GM18517 (cell line): ENCODE measurements at regions not wholly inside any gene's neighbourhood (a gene's known extent, or its start where the extent isn't known, plus 50 kb on each side); places are given as distances from the start of the nearest gene placed in this dataset.

Experiments used
- ATAC-seq: cut with Tn5 transposase; IDR thresholded peaks from one replicate; pipeline ENCODE4 v1.9.1; 2021; ENCODE audit warnings: mild to moderate bottlenecking, moderate library complexity; ENCODE audit not compliant: unreplicated experiment

- ATAC-seq = no peak
Measured at GRCh38 chr4:24637173-24637572, 52.8 kb upstream of the DHX15 start.

- ATAC-seq = no peak
Measured at GRCh38 chr4:24638396-24638875, 54.1 kb upstream of the DHX15 start.

DNA sequence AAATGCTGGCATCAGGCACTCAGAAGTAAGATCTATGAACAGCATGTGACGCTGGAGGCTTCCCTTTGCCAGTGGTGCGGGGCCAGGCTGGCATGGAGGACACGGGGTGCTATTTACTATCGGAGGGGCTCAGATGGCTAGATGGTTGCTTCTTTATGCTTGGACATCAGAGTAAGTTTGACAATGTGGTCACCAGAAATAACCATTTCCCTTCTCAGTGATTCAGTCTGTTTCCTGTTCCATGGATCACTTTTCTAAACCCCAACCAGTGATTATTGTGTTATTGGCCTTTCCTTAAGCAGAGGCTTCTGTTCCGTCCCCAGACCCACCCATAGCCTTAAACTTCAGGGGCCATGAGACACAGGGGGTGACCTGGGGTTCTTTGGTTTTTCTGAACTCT, 55.4 kb upstream of the DHX15 start:
- ATAC-seq = no peak

- no peak for ATAC-seq
Measured at GRCh38 chr4:24640366-24640765, 56.0 kb upstream of the DHX15 start.

GRCh38 chr4:24642981-24643547, 58.7 kb upstream of the DHX15 start:
- peak; percentile 60 for ATAC-seq

DNA sequence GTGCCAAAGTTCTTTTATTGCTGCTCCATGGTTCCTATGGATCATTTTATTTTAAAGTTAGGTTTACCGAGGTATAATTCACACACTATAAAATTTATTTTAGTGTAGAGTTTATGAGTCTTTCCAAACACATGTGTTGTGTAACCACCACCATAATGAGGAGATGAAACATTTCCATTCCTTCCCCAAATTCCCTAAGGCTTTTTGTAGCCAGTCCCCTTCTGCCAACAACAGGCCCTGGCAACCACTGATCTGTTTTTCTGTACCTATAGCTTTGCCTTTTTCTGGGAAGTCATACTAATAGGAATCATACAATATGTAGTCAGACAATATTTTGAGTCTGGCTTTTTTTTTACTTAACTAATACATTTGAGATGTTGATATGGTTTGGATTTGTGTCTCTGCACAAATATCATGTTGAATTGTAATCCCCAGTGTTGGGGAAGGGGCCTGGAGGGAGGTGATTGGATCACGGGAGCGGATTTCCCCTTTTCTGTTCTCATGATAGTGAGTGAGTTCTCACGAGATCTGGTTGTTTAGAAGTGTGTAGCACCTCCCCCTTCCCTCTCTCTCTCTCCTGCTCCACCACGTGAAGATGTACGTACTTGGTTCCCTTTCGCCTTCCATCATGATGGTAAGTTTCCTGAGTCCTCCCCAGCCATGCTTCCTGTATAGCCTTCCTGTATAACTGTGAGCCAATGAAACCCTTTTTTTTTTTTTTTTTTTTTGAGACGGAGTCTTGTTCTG, 59.6 kb upstream of the DHX15 start:
- no peak for ATAC-seq

DNA sequence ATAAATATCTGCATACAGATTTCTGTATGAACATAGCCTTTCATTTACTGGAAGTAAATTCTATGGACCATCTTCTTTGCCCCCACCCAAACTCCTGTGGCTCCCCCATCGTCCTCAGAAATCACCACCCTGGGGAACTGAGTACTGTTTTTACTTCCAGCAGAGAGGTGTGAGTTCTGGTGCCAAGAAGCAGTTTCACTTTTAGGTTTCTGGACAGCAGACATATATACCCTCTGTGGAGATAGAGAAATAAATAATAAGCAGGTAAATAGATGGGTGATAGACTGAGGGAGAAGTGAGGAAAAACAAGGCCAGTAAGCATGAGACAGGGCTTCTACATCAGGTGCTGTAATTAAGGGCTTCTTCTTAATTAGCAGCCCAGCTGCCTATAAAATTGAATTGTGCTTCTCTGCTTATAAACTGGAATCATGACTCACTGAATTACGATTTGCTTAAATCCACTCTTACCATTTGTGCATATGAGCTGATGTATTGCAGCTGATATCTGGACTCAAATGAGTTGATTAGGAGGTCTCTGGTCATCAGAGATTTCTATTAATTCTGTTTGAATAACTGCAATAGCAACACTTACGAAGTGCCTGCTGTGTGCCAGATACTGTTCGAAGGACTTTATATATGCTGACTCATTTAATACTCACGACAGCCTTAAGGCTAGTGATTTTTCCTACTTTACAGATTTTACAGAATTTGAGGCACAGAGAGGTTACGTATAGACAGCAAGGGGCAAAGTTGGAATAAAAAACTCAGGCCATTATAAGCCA, 60.8 kb upstream of the DHX15 start:
- ATAC-seq = no peak

DNA sequence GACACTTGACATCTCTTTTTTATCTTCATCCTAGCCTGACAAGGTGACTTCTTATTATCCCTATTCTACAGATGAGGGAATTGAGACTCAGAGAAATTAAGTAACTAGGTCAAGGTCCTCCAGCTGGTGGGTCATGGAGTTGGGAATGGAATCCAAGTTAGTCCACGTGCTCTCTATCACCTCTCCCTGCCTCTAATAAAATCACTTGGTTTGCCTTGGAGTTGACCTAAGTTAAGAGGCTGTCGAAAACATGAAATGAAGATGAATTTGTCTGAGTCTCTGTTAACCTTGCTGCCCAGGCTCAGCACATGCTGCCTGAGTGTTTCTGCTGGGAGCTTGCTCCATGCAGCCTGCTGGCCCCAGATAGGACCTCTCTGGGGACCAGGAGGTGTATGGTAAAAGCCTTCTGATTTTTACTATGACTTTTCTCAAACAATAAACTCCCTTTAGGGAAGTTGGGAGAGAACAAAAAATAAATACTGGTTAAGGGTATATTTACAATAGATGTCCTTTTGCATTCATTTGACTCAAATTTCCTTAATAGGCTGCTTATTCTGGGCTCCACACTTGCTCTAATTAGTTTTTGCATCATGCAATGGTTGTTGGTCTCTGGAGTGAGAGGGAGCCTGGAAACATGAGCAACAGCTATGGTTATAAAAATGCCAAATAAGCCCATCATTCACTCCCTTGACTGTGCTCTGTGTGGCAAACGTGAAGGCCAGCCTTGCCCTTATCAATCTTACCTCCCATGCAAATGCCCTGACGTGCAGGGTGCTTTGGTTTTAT, 61.6 kb upstream of the DHX15 start:
- ATAC-seq = no peak

DNA sequence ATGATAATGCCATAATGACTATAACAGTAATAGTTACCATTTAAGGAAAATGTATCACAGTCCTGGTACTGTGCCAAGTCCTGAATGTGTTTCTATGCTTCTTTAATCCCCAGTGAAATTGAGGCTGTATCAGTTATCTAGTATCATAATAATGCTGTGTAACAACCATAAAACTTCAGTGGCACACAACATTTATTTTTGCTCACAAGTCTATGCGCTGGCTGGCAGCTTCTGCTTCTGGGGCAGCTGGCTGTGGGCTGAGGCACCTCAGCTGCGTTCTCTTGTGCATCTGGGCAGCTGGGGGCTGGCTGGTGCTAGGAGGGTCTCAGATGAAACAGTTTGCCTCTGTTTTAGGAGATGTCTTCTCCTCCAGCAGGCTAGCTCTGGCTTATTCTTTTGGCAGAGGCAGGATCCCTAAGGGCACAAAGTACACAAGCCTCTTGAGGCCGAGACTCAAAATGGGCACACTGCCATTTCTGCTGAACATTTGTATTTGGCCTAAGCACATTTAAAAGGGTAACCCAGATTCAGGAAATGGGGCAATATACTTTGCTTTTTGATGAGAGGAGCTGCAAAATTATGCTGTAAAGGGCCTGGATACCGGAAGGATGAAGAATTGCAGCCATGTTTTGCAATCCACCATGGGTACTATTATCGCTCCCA, 62.6 kb upstream of the DHX15 start:
- ATAC-seq = no peak

DNA sequence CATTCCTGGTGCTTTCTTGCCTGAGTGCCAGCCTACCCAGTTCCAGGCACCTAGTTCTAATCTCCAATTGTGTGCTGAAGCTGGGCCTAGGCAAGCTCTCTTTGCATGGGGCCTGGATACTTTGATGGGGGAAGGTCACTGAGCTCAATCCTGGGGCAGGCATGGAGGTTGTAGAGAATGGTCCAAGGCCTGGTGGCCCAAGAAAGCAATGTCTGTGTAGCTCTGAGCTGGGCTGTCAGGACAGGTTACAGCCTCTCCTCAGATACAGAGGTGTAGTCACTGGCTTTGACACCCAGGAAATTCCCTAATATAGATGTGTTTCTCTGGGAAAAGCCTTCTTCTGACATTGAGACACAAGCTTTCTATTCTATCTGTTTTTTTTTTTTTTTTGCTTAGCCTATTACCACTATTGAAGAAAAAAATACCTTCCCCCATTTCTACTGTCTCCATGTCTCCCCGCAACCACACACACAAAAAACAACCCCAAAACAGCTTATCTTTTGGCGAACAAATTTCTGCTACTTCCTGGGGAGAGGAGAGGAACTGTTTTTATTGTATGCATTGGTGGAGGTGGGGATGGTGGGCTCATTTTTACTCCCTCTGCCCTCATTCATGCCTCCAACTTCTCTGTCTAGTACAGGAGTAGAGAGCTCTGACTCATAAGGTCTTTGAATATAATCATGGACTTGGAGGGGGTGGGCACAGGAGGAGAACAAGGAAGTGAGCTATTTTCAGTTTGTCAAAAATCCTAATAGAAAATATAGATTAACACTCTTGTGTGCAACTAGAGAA, 66.7 kb upstream of the DHX15 start:
- ATAC-seq = no peak

DNA sequence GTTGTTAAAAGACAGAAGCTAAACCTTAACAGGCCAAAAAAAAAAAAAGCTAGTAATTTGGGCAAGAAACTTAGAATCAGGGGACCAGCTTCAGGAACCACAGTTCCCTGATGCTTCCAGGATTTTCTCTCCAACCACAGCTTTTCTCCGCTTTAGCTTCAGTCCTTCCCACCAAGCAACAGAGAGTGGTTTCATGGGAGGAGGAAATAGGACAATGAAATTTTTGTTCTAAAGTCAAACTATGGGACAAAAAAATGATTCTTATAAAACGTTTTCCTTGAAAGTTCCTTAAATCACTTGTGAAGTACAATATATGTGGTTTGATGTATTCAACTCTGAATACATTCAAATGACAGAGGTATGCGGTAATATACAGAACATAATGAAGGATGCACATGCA, 71.0 kb upstream of the DHX15 start:
- no peak for ATAC-seq

- no peak for ATAC-seq
Measured at GRCh38 chr4:24655971-24656370, 71.6 kb upstream of the DHX15 start.

DNA sequence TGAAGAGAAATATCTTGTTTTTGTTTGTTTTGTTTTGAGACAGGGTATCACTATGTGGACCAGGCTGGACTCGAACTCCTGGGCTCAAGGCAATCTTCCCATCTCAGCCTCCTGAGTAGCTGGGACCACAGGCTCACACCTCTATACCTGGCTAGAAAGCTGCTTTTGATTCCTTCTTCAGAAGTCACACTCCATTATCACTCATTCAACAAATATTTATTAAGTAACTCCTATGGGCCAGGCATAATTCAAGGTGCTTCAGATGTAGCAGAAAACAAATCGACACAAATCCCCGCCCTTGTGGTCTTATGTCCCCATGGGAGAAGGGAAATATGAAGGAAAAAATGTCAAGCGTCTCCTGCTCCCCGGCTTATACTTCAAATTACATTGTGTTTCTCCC, 72.6 kb upstream of the DHX15 start:
- no peak for ATAC-seq

- peak; percentile 94 for ATAC-seq
Measured at GRCh38 chr4:24657768-24658617, 73.6 kb upstream of the DHX15 start.

DNA sequence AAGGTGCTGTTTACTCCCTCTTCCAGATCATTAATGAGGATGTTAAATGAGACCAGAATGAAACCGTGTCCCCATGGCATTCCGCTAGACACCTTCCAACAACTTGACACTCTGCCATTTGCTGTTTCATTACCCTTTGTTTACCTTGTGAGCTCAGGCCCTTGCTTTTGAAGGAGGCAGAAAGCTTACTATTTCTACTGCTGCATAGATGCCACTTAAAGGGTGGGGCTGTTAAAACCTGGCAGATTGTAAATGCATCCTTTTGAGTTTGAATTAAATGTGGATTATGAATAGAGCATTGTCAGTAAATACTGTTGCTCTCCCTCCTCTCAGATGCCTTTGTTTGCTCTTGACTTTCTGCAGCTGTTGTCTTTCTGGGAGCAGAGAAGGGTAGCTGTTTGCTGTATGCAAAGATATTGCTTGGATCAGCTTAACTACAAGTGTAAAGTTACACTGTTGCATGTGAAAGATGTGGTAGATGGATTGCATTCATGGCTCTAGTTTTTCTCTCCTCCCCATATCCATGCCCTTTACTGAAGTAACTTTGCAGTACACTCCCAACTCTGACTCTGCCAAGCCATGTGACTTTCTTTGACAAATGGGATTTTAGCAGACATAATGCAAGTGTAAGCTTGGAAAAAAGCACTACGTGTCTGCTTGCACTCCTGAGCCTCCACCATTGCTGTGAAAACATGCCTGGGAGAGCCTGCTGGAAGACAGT, 75.0 kb upstream of the DHX15 start:
- no peak for ATAC-seq

- ATAC-seq = no peak
Measured at GRCh38 chr4:24662056-24662455, 77.7 kb upstream of the DHX15 start.

- no peak for ATAC-seq
Measured at GRCh38 chr4:24662542-24662941, 78.2 kb upstream of the DHX15 start.

GRCh38 chr4:24664956-24665355, 80.6 kb upstream of the DHX15 start:
- no peak for ATAC-seq
